ENCODE measurements at regions not wholly inside any gene's neighbourhood (a gene's known extent, or its start where the extent isn't known, plus 50 kb on each side); places are given as distances from the start of the nearest gene placed in this dataset.

DNA sequence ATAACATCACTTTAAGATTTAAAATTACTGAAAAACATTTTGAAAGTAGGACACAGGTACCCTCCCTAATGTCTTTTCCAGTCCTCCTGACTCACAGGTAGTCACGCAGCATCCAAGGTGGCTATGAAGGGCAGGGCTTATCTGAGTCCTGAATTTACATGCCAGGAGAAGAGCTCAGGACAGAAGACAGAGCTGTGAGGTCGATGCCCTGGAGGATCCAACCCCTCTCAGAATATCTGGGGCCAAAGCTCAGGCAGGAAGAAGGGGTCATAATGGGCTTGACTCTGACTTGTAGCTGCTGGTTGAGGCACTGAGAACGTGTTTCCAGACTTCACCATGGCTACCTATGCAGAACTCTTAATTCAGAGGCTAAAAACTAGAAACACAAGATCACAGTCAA lies 177.5 kb downstream of the AASDH start:
- Histone ChIP-seq H3K4me3 (ENCODE audit: low read depth, low read length) (no peak overlapping the region), H3K27me3 (ENCODE audit: insufficient read depth, low read length) (peaks cover 10% of the 10 kb centered on the region), H3K79me2 (ENCODE audit: control insufficient read depth, insufficient read depth, low read length, unreplicated experiment) (no peaks in the 10 kb centered on the region), H2AFZ (ENCODE audit: low read length, unreplicated experiment) (no peak overlapping the region), H3K27ac (ENCODE audit: low read depth, low read length) (no peak overlapping the region), H3K36me3 (ENCODE audit: insufficient read depth, low read length) (no peaks in the 10 kb centered on the region), H3K4me1 (ENCODE audit: control insufficient read depth, insufficient read depth, low read length, unreplicated experiment) (no peaks in the 10 kb centered on the region)

GRCh38 chr4:56208103-56208502 lies 179.2 kb downstream of the AASDH start:
- Histone ChIP-seq H3K4me3 (ENCODE audit: low read depth, low read length) (no peak overlapping the region), H3K27ac (ENCODE audit: low read depth, low read length) (no peak overlapping the region), H2AFZ (ENCODE audit: low read length, unreplicated experiment) (no peak overlapping the region), H3K27me3 (ENCODE audit: insufficient read depth, low read length) (peaks cover 21% of the 10 kb centered on the region), H3K79me2 (ENCODE audit: control insufficient read depth, insufficient read depth, low read length, unreplicated experiment) (no peaks in the 10 kb centered on the region), H3K36me3 (ENCODE audit: insufficient read depth, low read length) (no peaks in the 10 kb centered on the region), H3K4me1 (ENCODE audit: control insufficient read depth, insufficient read depth, low read length, unreplicated experiment) (no peaks in the 10 kb centered on the region)

DNA sequence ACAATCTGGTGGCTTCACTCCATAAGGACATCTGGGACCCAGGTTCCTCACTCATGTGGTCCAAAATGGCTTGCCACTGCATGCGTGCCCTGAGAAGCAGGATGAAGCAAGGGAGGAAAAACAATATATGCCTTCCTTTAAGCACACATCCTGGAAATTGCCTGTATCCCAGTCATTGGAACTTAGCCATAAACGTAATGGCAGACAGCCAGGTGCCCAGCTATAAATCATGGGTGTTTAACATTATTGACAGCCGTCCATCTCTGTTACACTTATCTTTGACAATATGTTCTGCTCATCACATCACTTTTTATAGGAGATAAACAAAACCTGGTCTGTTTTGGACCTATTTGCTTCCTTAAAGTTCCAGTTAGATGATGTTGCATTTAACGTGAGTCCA lies 181.0 kb downstream of the AASDH start:
- H3K4me1 ChIP-seq (ENCODE audit: control insufficient read depth, insufficient read depth, low read length, unreplicated experiment) = no peaks in the 10 kb centered on the region
- H3K27ac ChIP-seq (ENCODE audit: low read depth, low read length) = no peak overlapping the region
- no peaks in the 10 kb centered on the region for H3K36me3 ChIP-seq (ENCODE audit: insufficient read depth, low read length)
- H3K79me2 ChIP-seq (ENCODE audit: control insufficient read depth, insufficient read depth, low read length, unreplicated experiment) = no peaks in the 10 kb centered on the region
- H3K4me3 ChIP-seq (ENCODE audit: low read depth, low read length) = no peak overlapping the region
- H2AFZ ChIP-seq (ENCODE audit: low read length, unreplicated experiment) = no peak overlapping the region
- peaks cover 30% of the 10 kb centered on the region for H3K27me3 ChIP-seq (ENCODE audit: insufficient read depth, low read length)

DNA sequence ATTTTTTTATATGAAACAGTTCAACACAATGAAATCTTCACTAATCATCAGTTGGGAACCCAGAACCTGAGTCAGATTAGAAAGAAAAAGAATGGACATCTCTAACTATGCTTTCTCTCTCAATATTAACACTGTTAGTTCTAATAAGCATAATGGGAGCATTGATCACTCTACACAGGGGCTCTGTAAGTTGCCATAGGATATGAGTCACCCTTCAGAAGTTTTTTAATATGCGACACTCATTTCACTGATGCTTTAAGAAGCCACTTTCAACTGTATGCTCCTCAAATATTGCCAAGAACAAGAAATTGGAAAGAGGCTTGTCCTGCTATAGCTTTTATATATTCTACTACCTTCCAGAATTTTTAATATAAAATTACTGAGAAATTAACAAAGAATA lies 187.0 kb downstream of the AASDH start:
- H3K27ac ChIP-seq (ENCODE audit: low read depth, low read length) = no peak overlapping the region
- no peaks in the 10 kb centered on the region for H3K79me2 ChIP-seq (ENCODE audit: control insufficient read depth, insufficient read depth, low read length, unreplicated experiment)
- no peak overlapping the region for H2AFZ ChIP-seq (ENCODE audit: low read length, unreplicated experiment)
- no peak overlapping the region for H3K4me3 ChIP-seq (ENCODE audit: low read depth, low read length)
- no peaks in the 10 kb centered on the region for H3K36me3 ChIP-seq (ENCODE audit: insufficient read depth, low read length)
- H3K27me3 ChIP-seq (ENCODE audit: insufficient read depth, low read length) = peaks cover 41% of the 10 kb centered on the region
- no peaks in the 10 kb centered on the region for H3K4me1 ChIP-seq (ENCODE audit: control insufficient read depth, insufficient read depth, low read length, unreplicated experiment)

DNA sequence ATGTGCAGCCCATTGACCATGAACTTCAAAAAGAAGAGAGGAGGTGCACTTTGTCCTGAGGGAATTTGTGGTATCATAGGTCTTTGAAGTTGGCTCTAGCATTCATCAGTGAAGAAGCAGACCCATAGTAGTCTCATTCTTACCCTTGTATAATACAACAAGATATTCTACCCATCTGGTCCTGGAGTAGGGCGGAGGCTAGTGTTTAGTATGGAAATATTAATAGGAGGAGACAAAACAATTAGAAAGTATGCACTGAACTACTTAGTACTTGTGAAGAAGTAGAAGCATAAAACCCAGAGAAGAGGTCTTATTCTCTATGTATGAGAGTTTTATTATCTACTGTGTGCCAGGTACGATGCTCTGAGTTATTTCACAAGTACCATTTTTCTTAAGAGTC lies 189.0 kb downstream of the AASDH start:
- Histone ChIP-seq H3K27ac (ENCODE audit: low read depth, low read length) (no peak overlapping the region), H3K79me2 (ENCODE audit: control insufficient read depth, insufficient read depth, low read length, unreplicated experiment) (no peaks in the 10 kb centered on the region), H3K27me3 (ENCODE audit: insufficient read depth, low read length) (peaks cover 51% of the 10 kb centered on the region), H3K36me3 (ENCODE audit: insufficient read depth, low read length) (no peaks in the 10 kb centered on the region), H3K4me3 (ENCODE audit: low read depth, low read length) (no peak overlapping the region), H3K4me1 (ENCODE audit: control insufficient read depth, insufficient read depth, low read length, unreplicated experiment) (no peaks in the 10 kb centered on the region), H2AFZ (ENCODE audit: low read length, unreplicated experiment) (no peak overlapping the region)

DNA sequence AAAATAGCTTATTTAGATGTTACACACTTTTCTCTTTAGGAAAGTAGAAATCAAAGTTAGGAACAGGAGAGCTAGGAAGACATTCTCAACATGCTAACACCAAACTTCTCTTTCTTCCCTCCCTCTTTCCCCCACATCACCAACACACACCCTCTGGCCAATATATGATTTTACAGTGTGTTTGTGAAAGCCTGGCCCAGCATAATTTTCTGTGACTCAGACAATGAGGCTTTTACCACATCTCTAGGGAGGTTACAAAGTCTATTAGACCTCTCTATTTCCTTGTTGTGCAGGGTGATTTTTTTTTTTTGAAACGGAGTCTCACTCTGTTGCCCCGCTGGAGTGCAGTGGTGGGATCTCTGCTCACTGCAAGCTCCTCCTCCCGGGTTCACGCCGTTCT lies 189.9 kb downstream of the AASDH start:
- H3K4me3 ChIP-seq (ENCODE audit: low read depth, low read length) = no peak overlapping the region
- peaks cover 54% of the 10 kb centered on the region for H3K27me3 ChIP-seq (ENCODE audit: insufficient read depth, low read length)
- no peaks in the 10 kb centered on the region for H3K4me1 ChIP-seq (ENCODE audit: control insufficient read depth, insufficient read depth, low read length, unreplicated experiment)
- H3K27ac ChIP-seq (ENCODE audit: low read depth, low read length) = no peak overlapping the region
- H3K79me2 ChIP-seq (ENCODE audit: control insufficient read depth, insufficient read depth, low read length, unreplicated experiment) = no peaks in the 10 kb centered on the region
- no peak overlapping the region for H2AFZ ChIP-seq (ENCODE audit: low read length, unreplicated experiment)
- H3K36me3 ChIP-seq (ENCODE audit: insufficient read depth, low read length) = no peaks in the 10 kb centered on the region

DNA sequence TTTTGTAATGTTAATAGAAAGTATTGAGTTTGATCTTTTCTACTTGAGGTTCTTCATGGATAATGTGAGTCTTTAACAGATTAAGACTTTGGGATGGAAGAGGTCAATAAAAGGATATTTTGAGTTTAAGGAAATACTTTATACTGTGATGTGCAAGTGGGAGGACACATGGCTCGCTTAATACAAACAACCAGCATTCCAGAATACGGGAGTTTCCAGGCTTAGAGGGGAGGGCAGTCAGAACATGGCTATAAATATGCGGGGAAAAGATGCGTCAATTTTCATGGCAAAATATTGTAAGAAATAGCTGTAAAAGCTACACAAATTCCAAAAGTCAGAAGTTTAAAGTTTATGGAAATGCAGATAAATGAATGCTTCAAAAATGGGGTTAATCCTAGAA lies 192.3 kb downstream of the AASDH start:
- Histone ChIP-seq H3K79me2 (ENCODE audit: control insufficient read depth, insufficient read depth, low read length, unreplicated experiment) (no peaks in the 10 kb centered on the region), H2AFZ (ENCODE audit: low read length, unreplicated experiment) (no peak overlapping the region), H3K4me1 (ENCODE audit: control insufficient read depth, insufficient read depth, low read length, unreplicated experiment) (no peaks in the 10 kb centered on the region), H3K4me3 (ENCODE audit: low read depth, low read length) (no peak overlapping the region), H3K36me3 (ENCODE audit: insufficient read depth, low read length) (no peaks in the 10 kb centered on the region), H3K27me3 (ENCODE audit: insufficient read depth, low read length) (peaks cover 64% of the 10 kb centered on the region), H3K27ac (ENCODE audit: low read depth, low read length) (no peak overlapping the region)

DNA sequence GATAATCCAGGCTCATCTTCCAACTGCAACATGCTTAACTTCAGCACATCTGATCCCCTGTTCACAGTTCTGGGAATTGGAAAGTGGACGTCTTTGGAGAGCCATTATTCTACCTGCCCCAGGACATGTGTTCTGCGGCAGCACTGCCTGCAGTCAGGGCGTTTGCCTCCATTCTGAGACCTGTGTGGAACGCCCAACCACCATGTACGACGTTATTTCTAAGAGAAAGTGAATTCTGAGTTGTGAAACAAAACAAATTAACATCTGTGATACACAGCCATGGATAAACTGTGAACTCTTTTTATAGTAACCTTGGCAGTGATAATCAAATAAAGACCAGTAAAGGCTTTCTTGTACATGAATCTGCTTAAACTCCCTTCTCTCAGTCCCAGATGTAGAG lies 195.8 kb downstream of the AASDH start:
- Histone ChIP-seq H3K27ac (ENCODE audit: low read depth, low read length) (no peak overlapping the region), H3K4me3 (ENCODE audit: low read depth, low read length) (no peak overlapping the region), H3K27me3 (ENCODE audit: insufficient read depth, low read length) (peaks cover 63% of the 10 kb centered on the region), H2AFZ (ENCODE audit: low read length, unreplicated experiment) (no peak overlapping the region), H3K79me2 (ENCODE audit: control insufficient read depth, insufficient read depth, low read length, unreplicated experiment) (no peaks in the 10 kb centered on the region), H3K4me1 (ENCODE audit: control insufficient read depth, insufficient read depth, low read length, unreplicated experiment) (no peaks in the 10 kb centered on the region), H3K36me3 (ENCODE audit: insufficient read depth, low read length) (no peaks in the 10 kb centered on the region)

- Histone ChIP-seq H2AFZ (ENCODE audit: low read length, unreplicated experiment) (no peak overlapping the region), H3K27ac (ENCODE audit: low read depth, low read length) (no peak overlapping the region), H3K36me3 (ENCODE audit: insufficient read depth, low read length) (no peaks in the 10 kb centered on the region), H3K27me3 (ENCODE audit: insufficient read depth, low read length) (peaks cover 39% of the 10 kb centered on the region), H3K4me1 (ENCODE audit: control insufficient read depth, insufficient read depth, low read length, unreplicated experiment) (no peaks in the 10 kb centered on the region), H3K79me2 (ENCODE audit: control insufficient read depth, insufficient read depth, low read length, unreplicated experiment) (no peaks in the 10 kb centered on the region), H3K4me3 (ENCODE audit: low read depth, low read length) (no peak overlapping the region)
Measured at GRCh38 chr4:56187688-56188087, 199.6 kb downstream of the AASDH start.

DNA sequence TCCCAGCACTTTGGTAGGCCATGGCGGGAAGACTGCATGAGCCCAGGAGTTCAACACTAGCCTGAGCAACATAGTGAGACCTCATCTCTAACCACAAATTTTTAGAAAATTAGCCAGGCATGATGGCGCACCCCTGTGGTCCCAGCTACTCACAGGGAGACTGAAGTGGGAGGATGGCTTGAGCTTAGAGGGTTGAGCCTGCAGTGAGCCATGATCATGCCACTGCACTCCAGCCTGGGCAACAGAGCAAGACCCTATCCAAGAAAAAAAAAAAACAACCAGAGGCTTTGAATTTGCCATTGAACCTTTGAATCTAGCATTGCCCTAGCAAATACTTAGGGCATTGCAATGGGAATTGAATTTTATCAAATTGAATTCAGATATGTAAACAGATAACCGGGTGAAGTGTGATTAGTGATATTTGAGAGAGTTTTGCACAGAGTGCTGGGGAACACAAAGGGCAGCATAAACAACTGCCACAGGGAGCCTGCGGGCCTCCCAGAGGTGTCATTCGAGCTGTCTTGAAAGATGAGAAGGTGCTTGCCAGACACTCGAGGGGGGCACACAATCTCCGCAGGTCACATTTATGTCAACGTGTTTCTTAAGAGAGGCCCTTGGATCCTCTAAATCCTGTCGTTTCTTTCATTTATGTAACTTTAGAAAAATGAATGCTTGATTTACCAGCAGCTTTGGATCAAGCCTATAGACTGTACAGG lies 200.3 kb downstream of the AASDH start:
- Histone ChIP-seq H3K79me2 (ENCODE audit: control insufficient read depth, insufficient read depth, low read length, unreplicated experiment) (no peaks in the 10 kb centered on the region), H2AFZ (ENCODE audit: low read length, unreplicated experiment) (no peak overlapping the region)

GRCh38 chr4:56185901-56186300 lies 201.4 kb downstream of the AASDH start:
- no peaks in the 10 kb centered on the region for H3K4me1 ChIP-seq (ENCODE audit: control insufficient read depth, insufficient read depth, low read length, unreplicated experiment)
- H3K4me3 ChIP-seq (ENCODE audit: low read depth, low read length) = no peak overlapping the region
- no peak overlapping the region for H3K27ac ChIP-seq (ENCODE audit: low read depth, low read length)
- H3K36me3 ChIP-seq (ENCODE audit: insufficient read depth, low read length) = no peaks in the 10 kb centered on the region
- H3K27me3 ChIP-seq (ENCODE audit: insufficient read depth, low read length) = peaks cover 27% of the 10 kb centered on the region; the same call in 1 of the 2 replicates
- H3K79me2 ChIP-seq (ENCODE audit: control insufficient read depth, insufficient read depth, low read length, unreplicated experiment) = no peaks in the 10 kb centered on the region
- H2AFZ ChIP-seq (ENCODE audit: low read length, unreplicated experiment) = no peak overlapping the region

More for the DNA sequence above, 200.3 kb downstream of the AASDH start:
- Histone ChIP-seq H3K27me3 (ENCODE audit: insufficient read depth, low read length) (peaks cover 35% of the 10 kb centered on the region), H3K27ac (ENCODE audit: low read depth, low read length) (no peak overlapping the region), H3K4me3 (ENCODE audit: low read depth, low read length) (no peak overlapping the region), H3K36me3 (ENCODE audit: insufficient read depth, low read length) (no peaks in the 10 kb centered on the region), H3K4me1 (ENCODE audit: control insufficient read depth, insufficient read depth, low read length, unreplicated experiment) (no peaks in the 10 kb centered on the region)
